ENCODE measurements at regions not wholly inside any gene's neighbourhood (a gene's known extent, or its start where the extent isn't known, plus 50 kb on each side); places are given as distances from the start of the nearest gene placed in this dataset.

GRCh38 chr4:136680271-136680670 is 852.0 kb downstream of the PCDH18 start:
- no peaks in the 10 kb centered on the region for H3K9me3 Mint-ChIP-seq
- no peak overlapping the region for H3K4me3 Mint-ChIP-seq
- no peak for TF ChIP-seq CTCF (IDR thresholded peaks at IDR 0.05)
- H3K4me1 Mint-ChIP-seq: peaks cover 14% of the 10 kb centered on the region
- no peaks in the 10 kb centered on the region for H3K27me3 Mint-ChIP-seq (ENCODE audit: low read depth, poor library complexity)
- H3K36me3 Mint-ChIP-seq (ENCODE audit: low read depth): no peaks in the 10 kb centered on the region
- no peak overlapping the region for H3K27ac Mint-ChIP-seq
- DNase-seq: no peak

GRCh38 chr4:136670265-136670664 is 862.0 kb downstream of the PCDH18 start:
- Mint-ChIP-seq H3K27ac (no peak overlapping the region), H3K4me3 (no peak overlapping the region), H3K36me3 (ENCODE audit: low read depth) (no peaks in the 10 kb centered on the region), H3K27me3 (ENCODE audit: low read depth, poor library complexity) (peaks cover 4% of the 10 kb centered on the region), H3K4me1 (no peaks in the 10 kb centered on the region), H3K9me3 (no peaks in the 10 kb centered on the region)
- DNase-seq: no peak
- TF ChIP-seq CTCF (IDR thresholded peaks at IDR 0.05): no peak

- no peaks in the 10 kb centered on the region for H3K36me3 Mint-ChIP-seq (ENCODE audit: low read depth)
- no peak overlapping the region for H3K4me3 Mint-ChIP-seq
- H3K27me3 Mint-ChIP-seq (ENCODE audit: low read depth, poor library complexity): no peaks in the 10 kb centered on the region
- H3K9me3 Mint-ChIP-seq: peaks cover 12% of the 10 kb centered on the region
- TF ChIP-seq CTCF (IDR thresholded peaks at IDR 0.05): no peak
- no peaks in the 10 kb centered on the region for H3K4me1 Mint-ChIP-seq
- H3K27ac Mint-ChIP-seq: no peak overlapping the region
- DNase-seq: no peak
These were observed 867.3 kb downstream of the PCDH18 start for GRCh38 chr4:136664988-136665387.

GRCh38 chr4:136662539-136662938 is 869.8 kb downstream of the PCDH18 start:
- no peaks in the 10 kb centered on the region for H3K27me3 Mint-ChIP-seq (ENCODE audit: low read depth, poor library complexity)
- H3K4me1 Mint-ChIP-seq: no peaks in the 10 kb centered on the region
- H3K4me3 Mint-ChIP-seq: no peak overlapping the region
- no peak for DNase-seq
- H3K36me3 Mint-ChIP-seq (ENCODE audit: low read depth): no peaks in the 10 kb centered on the region
- H3K9me3 Mint-ChIP-seq: peaks cover 12% of the 10 kb centered on the region
- H3K27ac Mint-ChIP-seq: no peak overlapping the region
- no peak for TF ChIP-seq CTCF (IDR thresholded peaks at IDR 0.05)

GRCh38 chr4:136653640-136654406 is 878.5 kb downstream of the PCDH18 start:
- no peak overlapping the region for H3K4me3 Mint-ChIP-seq
- TF ChIP-seq CTCF (IDR thresholded peaks at IDR 0.05): no peak
- H3K27ac Mint-ChIP-seq: no peak overlapping the region
- H3K27me3 Mint-ChIP-seq (ENCODE audit: low read depth, poor library complexity): no peaks in the 10 kb centered on the region
- no peaks in the 10 kb centered on the region for H3K4me1 Mint-ChIP-seq
- no peak for DNase-seq
- no peaks in the 10 kb centered on the region for H3K9me3 Mint-ChIP-seq
- H3K36me3 Mint-ChIP-seq (ENCODE audit: low read depth): no peaks in the 10 kb centered on the region

- H3K27me3 Mint-ChIP-seq (ENCODE audit: low read depth, poor library complexity): no peaks in the 10 kb centered on the region
- no peaks in the 10 kb centered on the region for H3K9me3 Mint-ChIP-seq
- H3K4me3 Mint-ChIP-seq: no peak overlapping the region
These were observed 880.4 kb downstream of the PCDH18 start for GRCh38 chr4:136651932-136652331.

More at GRCh38 chr4:136651932-136652331, 880.4 kb downstream of the PCDH18 start:
- Mint-ChIP-seq H3K27ac (no peak overlapping the region), H3K36me3 (ENCODE audit: low read depth) (no peaks in the 10 kb centered on the region), H3K4me1 (no peaks in the 10 kb centered on the region)
- no peak for DNase-seq
- TF ChIP-seq CTCF (IDR thresholded peaks at IDR 0.05): no peak

All from nephron progenitor cell (in vitro differentiated cells).